ENCODE measurements at regions not wholly inside any gene's neighbourhood (a gene's known extent, or its start where the extent isn't known, plus 50 kb on each side); places are given as distances from the start of the nearest gene placed in this dataset.

GRCh38 chr12:118467641-118468305, 91.4 kb downstream of the SUDS3 start:
- no peak for ATAC-seq
- peaks cover 0 to 3% (median 0%) of the 10 kb centered on the region in 3 donors for H3K27me3 ChIP-seq (ENCODE audit: insufficient read depth in 3 of 3, low read length in 2 of 3)
- peaks cover 6% of the 10 kb centered on the region for H3K9me3 ChIP-seq
- 78 to 81% (median 79%) methylated on average over 3 of the region's 3 CpGs for WGBS, 3 donors
- H3K4me1 ChIP-seq: no peaks in the 10 kb centered on the region
- no peak overlapping the region for H3K27ac ChIP-seq
- intact Hi-C loops (cut with DNase I): no loop called here
- no peaks in the 10 kb centered on the region for H3K36me3 ChIP-seq (ENCODE audit: insufficient read depth in 1 of 2, low read depth in 1 of 2)
- no peak for TF ChIP-seq CTCF (IDR thresholded peaks at IDR 0.05)
- H3K4me3 ChIP-seq: no peak overlapping the region
- no peak for DNase-seq

- intact Hi-C loops (cut with DNase I): no loop called here
- TF ChIP-seq CTCF (IDR thresholded peaks at IDR 0.05): no peak
- Histone ChIP-seq H3K4me3 (no peak overlapping the region), H3K27ac (no peak overlapping the region), H3K27me3 (ENCODE audit: insufficient read depth in 3 of 3, low read length in 2 of 3) (peaks cover 0 to 3% (median 0%) of the 10 kb centered on the region in 3 donors), H3K9me3 (peaks cover 6% of the 10 kb centered on the region), H3K36me3 (ENCODE audit: insufficient read depth in 1 of 2, low read depth in 1 of 2) (no peaks in the 10 kb centered on the region), H3K4me1 (no peaks in the 10 kb centered on the region)
- DNase-seq (no peak), ATAC-seq (no peak)
- 77 to 93% (median 87%) methylated on average over 1 of the region's 1 CpG for WGBS, 3 donors
Observed at GRCh38 chr12:118472940-118473339, 96.6 kb downstream of the SUDS3 start.

- intact Hi-C loops (cut with DNase I): no loop called here
- TF ChIP-seq CTCF (IDR thresholded peaks at IDR 0.05): no peak
- ATAC-seq: no peak
- Histone ChIP-seq H3K4me1 (no peaks in the 10 kb centered on the region), H3K4me3 (no peak overlapping the region), H3K27ac (no peak overlapping the region), H3K36me3 (ENCODE audit: insufficient read depth in 1 of 2, low read depth in 1 of 2) (no peaks in the 10 kb centered on the region), H3K9me3 (no peaks in the 10 kb centered on the region), H3K27me3 (ENCODE audit: insufficient read depth in 3 of 3, low read length in 2 of 3) (peaks cover 0 to 3% (median 0%) of the 10 kb centered on the region in 3 donors)
- no peak for DNase-seq
- 70 to 91% (median 80%) methylated on average over 4 of the region's 4 CpGs for WGBS, 3 donors
Observed at GRCh38 chr12:118480235-118480634, 103.9 kb downstream of the SUDS3 start.

GRCh38 chr12:118488034-118488433, 111.7 kb downstream of the SUDS3 start:
- no peak for ATAC-seq
- no peak overlapping the region for H3K4me3 ChIP-seq
- no peak for DNase-seq
- H3K36me3 ChIP-seq (ENCODE audit: insufficient read depth in 1 of 2, low read depth in 1 of 2): no peaks in the 10 kb centered on the region
- no peaks in the 10 kb centered on the region for H3K4me1 ChIP-seq
- intact Hi-C loops (cut with DNase I): no loop called here
- 57 to 63% (median 61%) methylated on average over 2 of the region's 2 CpGs for WGBS, 3 donors
- TF ChIP-seq CTCF (IDR thresholded peaks at IDR 0.05): no peak
- H3K9me3 ChIP-seq: no peaks in the 10 kb centered on the region
- H3K27ac ChIP-seq: no peak overlapping the region
- H3K27me3 ChIP-seq (ENCODE audit: insufficient read depth in 3 of 3, low read length in 2 of 3): no peaks in the 10 kb centered on the region

GRCh38 chr12:118493962-118494361, 117.6 kb downstream of the SUDS3 start:
- Histone ChIP-seq H3K9me3 (no peaks in the 10 kb centered on the region), H3K4me3 (no peak overlapping the region), H3K36me3 (ENCODE audit: insufficient read depth in 1 of 2, low read depth in 1 of 2) (no peaks in the 10 kb centered on the region), H3K4me1 (no peaks in the 10 kb centered on the region), H3K27me3 (ENCODE audit: insufficient read depth in 3 of 3, low read length in 2 of 3) (no peaks in the 10 kb centered on the region), H3K27ac (no peak overlapping the region)
- intact Hi-C loops (cut with DNase I): no loop called here
- ATAC-seq (peak in 1 of 4 donors; percentile 56), DNase-seq (no peak)
- no peak for TF ChIP-seq CTCF (IDR thresholded peaks at IDR 0.05)
- 2 to 4% (median 2%) methylated on average over 2 of the region's 2 CpGs for WGBS, 3 donors

Measured in psoas muscle (tissue), 7 donors.